H9 (cell line): ENCODE measurements at regions not wholly inside any gene's neighbourhood (a gene's known extent, or its start where the extent isn't known, plus 50 kb on each side); places are given as distances from the start of the nearest gene placed in this dataset.

Source experiments
- DNase-seq: peaks from one replicate; pipeline ENCODE4 v3.0.0-alpha.2; 2017
- H2AFZ ChIP-seq: one replicate; pipeline ENCODE4 v1.6.1; 2013; ENCODE audit warnings: mild to moderate bottlenecking, low read length, control low read depth, moderate library complexity
- H2AK5ac ChIP-seq: 2 replicates; pipeline ENCODE4 v1.6.1; 2013; ENCODE audit warnings: low read length, control low read depth, mixed read lengths; ENCODE audit not compliant: insufficient read length
- H2BK120ac ChIP-seq: one replicate; pipeline ENCODE4 v1.6.1; 2013; ENCODE audit warnings: low read depth, mild to moderate bottlenecking, low read length, control low read depth, inconsistent platforms; ENCODE audit not compliant: poor library complexity, severe bottlenecking
- H2BK12ac ChIP-seq: 2 replicates; pipeline ENCODE4 v1.6.1; 2013; ENCODE audit warnings: low read length, control low read depth, mixed read lengths, low read depth; ENCODE audit not compliant: insufficient read length
- H2BK15ac ChIP-seq: 2 replicates; pipeline ENCODE4 v1.6.1; 2013; ENCODE audit warnings: low read depth, low read length, control low read depth
- H2BK20ac ChIP-seq: one replicate; pipeline ENCODE4 v1.6.1; 2013; ENCODE audit warnings: low read depth, mild to moderate bottlenecking, low read length, control low read depth, inconsistent platforms; ENCODE audit not compliant: poor library complexity, severe bottlenecking
- H2BK5ac ChIP-seq: 2 replicates; pipeline ENCODE4 v1.6.1; 2013; ENCODE audit warnings: low read length, control low read depth, mixed read lengths; ENCODE audit not compliant: insufficient read length
- H3K14ac ChIP-seq: 2 replicates; pipeline ENCODE4 v1.6.1; 2013; ENCODE audit warnings: low read length, control low read depth; ENCODE audit not compliant: insufficient read depth
- H3K18ac ChIP-seq: 2 replicates; pipeline ENCODE4 v1.6.1; 2013; ENCODE audit warnings: low read depth, mild to moderate bottlenecking, mixed read lengths, low read length, control low read depth; ENCODE audit not compliant: insufficient read length
- H3K23ac ChIP-seq: 2 replicates; pipeline ENCODE4 v1.6.1; 2013; ENCODE audit warnings: low read length, control low read depth, mixed read lengths, low read depth; ENCODE audit not compliant: insufficient read length
- H3K23me2 ChIP-seq: 2 replicates; pipeline ENCODE4 v1.6.1; 2013; ENCODE audit warnings: low read depth, mild to moderate bottlenecking, mixed read lengths, low read length, control low read depth; ENCODE audit not compliant: insufficient read length, poor library complexity, severe bottlenecking
- H3K27ac ChIP-seq: 2 replicates; pipeline ENCODE4 v1.5.1; 2013; ENCODE audit warnings: low read length, control low read depth, mixed read lengths, low read depth; ENCODE audit not compliant: insufficient read length
- H3K27me3 ChIP-seq: 2 replicates; pipeline ENCODE4 v1.6.1; 2013; ENCODE audit warnings: low read length, control low read depth, inconsistent platforms; ENCODE audit not compliant: insufficient read depth
- H3K4ac ChIP-seq: 2 replicates; pipeline ENCODE4 v1.6.1; 2013; ENCODE audit warnings: low read depth, mild to moderate bottlenecking, control low read depth, inconsistent platforms, low read length, moderate library complexity
- H3K4me1 ChIP-seq: 2 replicates; pipeline ENCODE4 v1.6.1; 2013; ENCODE audit warnings: low read length, control low read depth, inconsistent platforms; ENCODE audit not compliant: insufficient read depth
- H3K4me2 ChIP-seq: 2 replicates; pipeline ENCODE4 v1.6.1; 2013; ENCODE audit warnings: low read length, control low read depth, mixed read lengths; ENCODE audit not compliant: insufficient read length, insufficient read depth
- H3K56ac ChIP-seq: 2 replicates; pipeline ENCODE4 v1.6.1; 2013; ENCODE audit warnings: low read depth, mild to moderate bottlenecking, mixed read lengths, low read length, control low read depth; ENCODE audit not compliant: insufficient read length
- H3K79me1 ChIP-seq: 2 replicates; pipeline ENCODE4 v1.6.1; 2013; ENCODE audit warnings: low read depth, mild to moderate bottlenecking, moderate library complexity, low read length, control low read depth, inconsistent platforms; ENCODE audit not compliant: insufficient read depth, poor library complexity, severe bottlenecking
- H3K79me2 ChIP-seq: 2 replicates; pipeline ENCODE4 v1.6.1; 2013; ENCODE audit warnings: low read length, control low read depth, inconsistent platforms; ENCODE audit not compliant: insufficient read depth
- H3K9ac ChIP-seq: 2 replicates; pipeline ENCODE4 v1.6.1; 2013; ENCODE audit warnings: low read length, control low read depth, mixed read lengths; ENCODE audit not compliant: insufficient read length; ENCODE audit errors: extremely low read depth
- H3K9me3 ChIP-seq: one replicate; pipeline ENCODE4 v1.6.1; 2013; ENCODE audit warnings: low read depth, low read length, inconsistent platforms; ENCODE audit not compliant: control insufficient read depth
- H3T11ph ChIP-seq: one replicate; pipeline ENCODE4 v1.6.1; 2013; ENCODE audit warnings: mild to moderate bottlenecking, low read length, control low read depth, inconsistent platforms
- H4K20me1 ChIP-seq: one replicate; pipeline ENCODE4 v1.6.1; 2013; ENCODE audit not compliant: control insufficient read depth, insufficient read length, insufficient read depth
- H4K5ac ChIP-seq: 2 replicates; pipeline ENCODE4 v1.6.1; 2013; ENCODE audit warnings: low read depth, mild to moderate bottlenecking, mixed read lengths, low read length, control low read depth; ENCODE audit not compliant: insufficient read length
- H4K8ac ChIP-seq: replicated peaks from 2 replicates; pipeline ENCODE4 v1.6.1; 2013; ENCODE audit warnings: low read length, control low read depth, mixed read lengths, low read depth; ENCODE audit not compliant: insufficient read length
- H4K91ac ChIP-seq: 2 replicates; pipeline ENCODE4 v1.6.1; 2013; ENCODE audit warnings: low read depth, mild to moderate bottlenecking, moderate library complexity, mixed read lengths, low read length, control low read depth; ENCODE audit not compliant: insufficient read length
- H3K27ac Mint-ChIP-seq, 3 experiments: 2 replicates in 2 of 3; 3 replicates in 1 of 3; pipeline ENCODE4 v1.8.0; 2020 to 2021; ENCODE audit warnings: mixed read lengths in 3 of 3, mild to moderate bottlenecking in 1 of 3, moderate library complexity in 1 of 3
- H3K27me3 Mint-ChIP-seq: 2 replicates; pipeline ENCODE4 v1.8.0; 2021; ENCODE audit warnings: low read depth, mild to moderate bottlenecking, moderate library complexity, mixed read lengths
- H3K36me3 Mint-ChIP-seq, 3 experiments: 2 replicates in 2 of 3; 3 replicates in 1 of 3; pipeline ENCODE4 v1.8.0; 2020 to 2021; ENCODE audit warnings: low read depth in 3 of 3, mixed read lengths in 3 of 3; ENCODE audit not compliant: insufficient read depth in 1 of 3
- H3K4me1 Mint-ChIP-seq, 2 experiments: 2 replicates each; pipeline ENCODE4 v1.8.0; 2020; ENCODE audit warnings: mixed read lengths in 2 of 2
- H3K4me3 Mint-ChIP-seq, 2 experiments: 2 replicates in 1 of 2; 3 replicates in 1 of 2; pipeline ENCODE4 v1.8.0; 2020 to 2021; ENCODE audit warnings: mild to moderate bottlenecking in 2 of 2, mixed read lengths in 2 of 2, moderate library complexity in 1 of 2
- H3K9me3 Mint-ChIP-seq, 2 experiments: 2 replicates in 1 of 2; 3 replicates in 1 of 2; pipeline ENCODE4 v1.8.0; 2020; ENCODE audit warnings: mild to moderate bottlenecking in 2 of 2, mixed read lengths in 2 of 2, moderate library complexity in 1 of 2
- WGBS: extraction: QIAGEN DNeasy Blood & Tissue Kit; methylation state at CpG from one replicate; pipeline ENCODE4 v1.1.7; 2013; ENCODE audit warnings: missing lambda C conversion rate, low lambda C conversion rate, mixed read lengths; ENCODE audit not compliant: insufficient read length; ENCODE audit errors: extremely low coverage; 5-methylcytosine and 5-hydroxymethylcytosine counted together
- TF ChIP-seq, protein P1 (sequence below): fragments of 200-600 bp; sonication (generic); conservative IDR thresholded peaks from 3 replicates; pipeline ENCODE4 v1.8.0; 2021; ENCODE audit warnings: antibody characterized with exemption, mild to moderate bottlenecking

- Histone ChIP-seq H3K27ac (no peak overlapping the region), H3K56ac (no peak overlapping the region), H3K4me1 (no peaks in the 10 kb centered on the region), H3K9me3 (no peaks in the 10 kb centered on the region), H2AK5ac (no peak overlapping the region), H3K4ac (no peak overlapping the region), H2BK12ac (no peak overlapping the region), H2BK120ac (no peak overlapping the region), H3K79me1 (no peaks in the 10 kb centered on the region), H2BK15ac (no peak overlapping the region), H2BK5ac (no peak overlapping the region), H4K5ac (no peak overlapping the region), H3K9ac (no peak overlapping the region), H3K23ac (no peak overlapping the region), H3T11ph (no peak overlapping the region), H3K79me2 (no peaks in the 10 kb centered on the region), H3K23me2 (no peaks in the 10 kb centered on the region), H3K27me3 (no peaks in the 10 kb centered on the region), H4K91ac (no peak overlapping the region), H2AFZ (no peak overlapping the region), H4K8ac (no peak overlapping the region), H4K20me1 (no peaks in the 10 kb centered on the region), H3K4me2 (no peak overlapping the region), H3K18ac (no peak overlapping the region), H2BK20ac (no peak overlapping the region), H3K14ac (peak overlapping the region; percentile 33; the same call in 1 of the 2 replicates)
- DNase-seq, result no peak
- no peaks in the 10 kb centered on the region; a peak in 1 of 5 replicates for H3K9me3 Mint-ChIP-seq
- TF ChIP-seq, protein P1, sequence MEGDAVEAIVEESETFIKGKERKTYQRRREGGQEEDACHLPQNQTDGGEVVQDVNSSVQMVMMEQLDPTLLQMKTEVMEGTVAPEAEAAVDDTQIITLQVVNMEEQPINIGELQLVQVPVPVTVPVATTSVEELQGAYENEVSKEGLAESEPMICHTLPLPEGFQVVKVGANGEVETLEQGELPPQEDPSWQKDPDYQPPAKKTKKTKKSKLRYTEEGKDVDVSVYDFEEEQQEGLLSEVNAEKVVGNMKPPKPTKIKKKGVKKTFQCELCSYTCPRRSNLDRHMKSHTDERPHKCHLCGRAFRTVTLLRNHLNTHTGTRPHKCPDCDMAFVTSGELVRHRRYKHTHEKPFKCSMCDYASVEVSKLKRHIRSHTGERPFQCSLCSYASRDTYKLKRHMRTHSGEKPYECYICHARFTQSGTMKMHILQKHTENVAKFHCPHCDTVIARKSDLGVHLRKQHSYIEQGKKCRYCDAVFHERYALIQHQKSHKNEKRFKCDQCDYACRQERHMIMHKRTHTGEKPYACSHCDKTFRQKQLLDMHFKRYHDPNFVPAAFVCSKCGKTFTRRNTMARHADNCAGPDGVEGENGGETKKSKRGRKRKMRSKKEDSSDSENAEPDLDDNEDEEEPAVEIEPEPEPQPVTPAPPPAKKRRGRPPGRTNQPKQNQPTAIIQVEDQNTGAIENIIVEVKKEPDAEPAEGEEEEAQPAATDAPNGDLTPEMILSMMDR, result no peak
- H3K36me3 Mint-ChIP-seq, result peaks cover 0 to 3% (median 0%) of the 10 kb centered on the region in 3 experiments; a peak in 2 of 7 replicates
- no CpG with 5 or more reads among the region's 13 CpGs for WGBS
- H3K4me1 Mint-ChIP-seq, result no peaks in the 10 kb centered on the region
- no peak overlapping the region for H3K4me3 Mint-ChIP-seq
- peak overlapping the region in 1 of 3 experiments; percentile 46; a peak in 1 of 7 replicates for H3K27ac Mint-ChIP-seq
- H3K27me3 Mint-ChIP-seq, result peaks cover 32% of the 10 kb centered on the region
Observed at GRCh38 chr17:77564278-77564920, 394.1 kb upstream of the TNRC6C start.
